Small intestine (tissue), 7 donors: ENCODE measurements at regions not wholly inside any gene's neighbourhood (a gene's known extent, or its start where the extent isn't known, plus 50 kb on each side); places are given as distances from the start of the nearest gene placed in this dataset.

Experiments
- DNase-seq, 2 donors: peaks; one replicate each; pipeline versions ENCODE4 v3.0.0 to v3.0.0-alpha.2; 2013
- FAIRE-seq: peaks from 2 replicates; lab custom pipeline; 2012; peaks lifted over from hg19 to GRCh38; lab: Jason Lieb, UNC
- H3K27ac ChIP-seq, 3 donors: one replicate each; pipeline ENCODE4 v1.5.1; 2013; ENCODE audit warnings: low read length in 2 of 3, mild to moderate bottlenecking in 2 of 3, control low read depth in 1 of 3, inconsistent platforms in 1 of 3, low read depth in 1 of 3, moderate library complexity in 1 of 3
- H3K27me3 ChIP-seq, 3 donors: one replicate each; pipeline ENCODE4 v1.6.1; 2013; ENCODE audit warnings: low read length in 3 of 3, inconsistent platforms in 1 of 3; ENCODE audit not compliant: control insufficient read depth in 3 of 3, insufficient read depth in 3 of 3
- H3K36me3 ChIP-seq, 3 donors: one replicate each; pipeline ENCODE4 v1.6.1; 2013; ENCODE audit warnings: low read length in 3 of 3, inconsistent platforms in 1 of 3, low read depth in 1 of 3, mild to moderate bottlenecking in 1 of 3, moderate library complexity in 1 of 3; ENCODE audit not compliant: control insufficient read depth in 3 of 3, insufficient read depth in 2 of 3
- H3K4me1 ChIP-seq, 3 donors: one replicate each; pipeline ENCODE4 v1.6.1; 2013; ENCODE audit warnings: low read length in 2 of 3, inconsistent platforms in 1 of 3, low read depth in 1 of 3, mild to moderate bottlenecking in 1 of 3, moderate library complexity in 1 of 3; ENCODE audit not compliant: control insufficient read depth in 3 of 3, insufficient read depth in 2 of 3
- H3K4me3 ChIP-seq, 3 donors: one replicate each; pipeline ENCODE4 v1.5.1; 2013; ENCODE audit warnings: low read length in 3 of 3, control low read depth in 1 of 3, inconsistent platforms in 1 of 3, low read depth in 1 of 3, mild to moderate bottlenecking in 1 of 3, moderate library complexity in 1 of 3
- H3K9me3 ChIP-seq, 2 donors: one replicate each; pipeline ENCODE4 v1.6.1; 2013; ENCODE audit warnings: low read depth in 1 of 2, low read length in 1 of 2; ENCODE audit not compliant: control insufficient read depth in 2 of 2, insufficient read depth in 1 of 2
- WGBS, 3 donors: extraction: QIAGEN DNeasy Blood & Tissue Kit; methylation state at CpG; one replicate each; pipeline ENCODE4 v1.1.7; 2013; 5-methylcytosine and 5-hydroxymethylcytosine counted together
- donor health status: healthy with polysubstance abuse.
- donor health status: control.
- donor health status: control.
- donor health status: Bipolar disorder and iron deficiency.
- donor health status: healthy.

DNA sequence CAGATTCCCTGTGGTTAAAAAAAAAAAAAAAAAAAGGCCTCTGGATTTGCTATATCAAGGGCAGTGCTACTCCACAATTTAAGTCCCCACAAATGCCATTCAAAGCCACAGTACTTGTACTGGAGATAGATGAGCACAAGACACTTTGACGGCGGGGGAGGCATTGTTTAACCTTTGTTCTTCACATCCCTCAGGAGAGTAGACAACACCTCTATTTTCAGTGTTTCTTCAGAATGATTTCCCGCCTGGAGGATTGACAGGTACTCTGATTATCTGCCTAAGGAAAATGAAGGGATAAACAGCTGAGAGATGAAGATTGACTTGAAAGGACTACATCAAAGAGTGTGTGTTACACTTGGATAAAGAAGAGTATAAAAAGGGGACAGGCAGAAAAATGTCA, 58.7 kb downstream of the OTOL1 start:
- Histone ChIP-seq H3K27ac (no peak overlapping the region), H3K9me3 (no peaks in the 10 kb centered on the region), H3K27me3 (peaks cover 0 to 4% (median 0%) of the 10 kb centered on the region in 3 donors), H3K4me1 (no peaks in the 10 kb centered on the region), H3K4me3 (no peak overlapping the region), H3K36me3 (no peaks in the 10 kb centered on the region)
- no peak for DNase-seq
- 47 to 80% (median 62%) methylated on average over 3 of the region's 3 CpGs for WGBS, 3 donors
- no peak for FAIRE-seq

DNA sequence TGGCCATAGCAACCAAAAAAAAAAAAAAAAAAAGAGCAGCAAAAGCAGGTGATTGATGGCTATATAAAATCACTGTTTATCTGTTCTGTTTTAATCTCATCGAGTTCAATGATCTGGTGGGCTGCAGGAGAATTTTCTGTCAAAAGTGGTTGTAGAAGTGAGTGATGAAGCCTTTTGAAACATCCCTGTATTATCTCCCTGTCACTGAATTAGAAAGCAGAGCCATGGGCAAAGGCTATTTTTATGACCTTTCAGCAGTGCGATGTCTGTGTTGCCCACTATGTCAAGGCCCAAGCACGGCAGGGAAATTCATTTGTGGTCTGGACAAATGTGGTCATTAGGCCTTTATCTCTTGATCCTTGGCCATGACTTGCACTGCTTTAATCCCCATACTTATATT, 59.9 kb downstream of the OTOL1 start:
- Histone ChIP-seq H3K9me3 (no peaks in the 10 kb centered on the region), H3K27ac (no peak overlapping the region), H3K4me1 (no peaks in the 10 kb centered on the region), H3K4me3 (no peak overlapping the region), H3K36me3 (no peaks in the 10 kb centered on the region), H3K27me3 (peaks cover 0 to 4% (median 0%) of the 10 kb centered on the region in 3 donors)
- FAIRE-seq (no peak), DNase-seq (no peak)
- 31 to 52% (median 40%) methylated on average over 3 of the region's 3 CpGs for WGBS, 3 donors

DNA sequence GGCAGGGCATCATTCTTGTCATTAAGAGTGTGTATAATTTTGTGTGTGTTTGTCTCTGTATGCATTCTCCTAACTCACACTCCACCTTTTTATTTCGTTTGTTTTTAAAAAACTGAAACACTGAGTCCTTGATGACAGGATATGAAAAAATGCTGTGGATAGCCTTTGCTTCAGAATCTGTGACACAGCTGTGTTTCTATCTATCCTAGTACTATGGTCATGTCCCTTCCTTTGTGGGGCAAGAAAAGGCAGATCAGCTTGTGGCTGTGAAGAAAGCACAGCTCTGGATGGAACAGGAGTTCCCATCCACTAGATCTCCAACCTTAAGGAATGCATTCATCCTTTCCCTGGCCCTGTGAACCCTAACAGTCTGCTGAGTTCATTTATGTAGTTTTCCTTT, 60.3 kb downstream of the OTOL1 start:
- no peaks in the 10 kb centered on the region for H3K9me3 ChIP-seq
- H3K4me1 ChIP-seq = no peaks in the 10 kb centered on the region
- no peaks in the 10 kb centered on the region for H3K36me3 ChIP-seq
- peaks cover 0 to 4% (median 0%) of the 10 kb centered on the region in 3 donors for H3K27me3 ChIP-seq
- no peak overlapping the region for H3K4me3 ChIP-seq
- no peak for FAIRE-seq
- no peak overlapping the region for H3K27ac ChIP-seq
- 13 to 30% (median 21%) methylated on average over 1 of the region's 1 CpG for WGBS, 3 donors
- no peak for DNase-seq

DNA sequence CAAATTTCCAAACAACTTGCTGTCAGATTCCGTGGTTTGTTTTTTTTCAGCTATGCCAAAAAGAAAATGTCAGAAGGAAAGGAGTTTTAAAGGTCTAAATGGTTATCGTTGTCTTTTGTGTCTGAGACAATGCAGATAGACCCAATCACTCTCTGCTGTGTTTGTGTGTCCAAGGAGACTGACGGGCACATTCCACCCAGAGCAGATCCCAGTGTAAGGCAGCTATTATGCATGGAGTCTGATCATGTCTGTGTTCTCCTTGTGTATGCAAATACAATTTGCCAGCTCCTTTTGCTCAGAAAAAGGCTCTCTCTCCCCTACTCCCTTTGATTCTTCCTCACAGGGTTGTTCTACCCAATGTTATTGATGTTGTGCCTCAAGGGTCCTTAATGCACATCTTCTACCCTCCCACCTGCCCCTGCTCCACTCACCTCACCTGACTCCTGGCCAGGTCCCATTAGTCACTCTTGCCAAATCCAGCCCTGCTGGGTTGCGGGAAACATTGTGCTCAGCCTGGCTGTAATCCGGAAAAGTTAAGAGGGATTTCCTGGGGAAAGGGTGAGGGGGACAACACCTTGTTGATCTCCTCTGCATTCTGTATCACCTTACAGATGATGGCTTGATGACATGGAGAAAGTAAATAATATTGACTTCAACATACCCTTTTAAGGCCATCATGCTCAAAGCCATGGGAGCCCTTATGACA, 61.0 kb downstream of the OTOL1 start:
- DNase-seq (no peak), FAIRE-seq (no peak)
- H3K27ac ChIP-seq = no peak overlapping the region
- 53 to 71% (median 64%) methylated on average over 5 of the region's 5 CpGs for WGBS, 3 donors
- no peaks in the 10 kb centered on the region for H3K9me3 ChIP-seq
- peaks cover 0 to 4% (median 0%) of the 10 kb centered on the region in 3 donors for H3K27me3 ChIP-seq
- no peaks in the 10 kb centered on the region for H3K4me1 ChIP-seq
- no peak overlapping the region for H3K4me3 ChIP-seq
- H3K36me3 ChIP-seq = no peaks in the 10 kb centered on the region

DNA sequence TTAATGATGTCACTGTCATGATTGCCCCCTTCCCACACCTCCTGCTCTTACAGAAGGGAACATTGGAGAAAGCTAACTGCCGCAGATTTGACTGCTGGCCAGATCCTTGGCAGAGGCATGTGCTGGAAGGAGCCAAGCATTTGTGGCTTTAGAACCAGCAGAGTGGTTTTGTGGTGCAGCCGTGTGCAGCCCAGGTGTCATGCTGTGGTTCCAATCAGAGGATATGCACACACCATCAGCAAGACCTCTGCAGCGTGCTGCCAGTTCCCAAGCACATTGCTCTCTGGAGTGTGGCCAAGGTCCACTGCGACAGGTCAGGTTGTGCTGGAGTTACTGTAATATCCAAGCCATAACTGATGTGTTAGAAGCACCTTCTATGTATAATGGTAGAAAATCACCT, 61.6 kb downstream of the OTOL1 start:
- FAIRE-seq = no peak
- no peaks in the 10 kb centered on the region for H3K4me1 ChIP-seq
- WGBS, 3 donors = 30 to 47% (median 38%) methylated on average over 4 of the region's 4 CpGs
- no peaks in the 10 kb centered on the region for H3K36me3 ChIP-seq
- no peaks in the 10 kb centered on the region for H3K9me3 ChIP-seq
- peaks cover 0 to under 1% (median 0%) of the 10 kb centered on the region in 3 donors for H3K27me3 ChIP-seq
- DNase-seq = no peak
- H3K27ac ChIP-seq = no peak overlapping the region
- H3K4me3 ChIP-seq = no peak overlapping the region

DNA sequence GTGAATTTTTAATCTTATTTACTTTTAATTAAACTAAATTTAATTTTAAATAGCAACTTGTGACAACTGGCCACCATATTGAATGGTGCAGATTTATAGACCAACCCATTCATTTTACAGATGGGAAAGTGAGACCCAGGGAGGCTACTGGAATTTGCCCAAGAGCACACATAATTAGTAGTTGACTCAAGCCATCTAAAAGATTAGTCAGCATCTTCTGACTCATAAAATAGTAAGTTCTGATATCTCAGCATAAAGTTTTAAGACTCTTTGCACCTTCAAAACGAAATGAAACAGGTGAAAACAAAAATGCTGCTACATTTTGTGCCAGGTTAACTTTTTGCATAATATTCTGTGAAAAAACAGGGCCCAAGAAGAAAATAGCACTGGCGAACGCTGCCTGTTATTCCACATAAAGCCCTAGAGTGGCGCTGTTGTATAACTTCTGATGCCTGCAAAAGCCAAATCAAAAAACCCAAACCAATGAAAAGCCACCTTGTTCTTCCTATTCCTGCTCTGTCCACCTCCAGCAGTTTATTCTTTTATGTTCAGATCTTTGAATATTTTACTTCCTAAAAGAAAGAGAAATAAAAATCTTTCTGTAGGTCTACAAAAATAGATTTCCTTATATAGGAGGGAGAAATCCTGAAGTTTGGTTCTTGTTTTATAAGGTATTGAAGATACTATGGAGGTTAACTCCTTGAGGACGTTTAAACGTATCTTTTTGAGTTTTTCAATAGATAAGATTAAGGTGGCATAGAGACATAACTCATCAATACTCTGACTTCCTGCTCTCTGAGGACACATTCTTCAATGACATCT, 62.8 kb downstream of the OTOL1 start:
- FAIRE-seq (no peak), DNase-seq (peak; percentile 2 to 26)
- H3K27ac ChIP-seq = no peak overlapping the region
- H3K27me3 ChIP-seq = no peaks in the 10 kb centered on the region
- 9 to 23% (median 12%) methylated on average over 6 of the region's 6 CpGs for WGBS, 3 donors
- H3K36me3 ChIP-seq = no peaks in the 10 kb centered on the region
- no peaks in the 10 kb centered on the region for H3K9me3 ChIP-seq
- no peaks in the 10 kb centered on the region for H3K4me1 ChIP-seq
- H3K4me3 ChIP-seq = no peak overlapping the region

DNA sequence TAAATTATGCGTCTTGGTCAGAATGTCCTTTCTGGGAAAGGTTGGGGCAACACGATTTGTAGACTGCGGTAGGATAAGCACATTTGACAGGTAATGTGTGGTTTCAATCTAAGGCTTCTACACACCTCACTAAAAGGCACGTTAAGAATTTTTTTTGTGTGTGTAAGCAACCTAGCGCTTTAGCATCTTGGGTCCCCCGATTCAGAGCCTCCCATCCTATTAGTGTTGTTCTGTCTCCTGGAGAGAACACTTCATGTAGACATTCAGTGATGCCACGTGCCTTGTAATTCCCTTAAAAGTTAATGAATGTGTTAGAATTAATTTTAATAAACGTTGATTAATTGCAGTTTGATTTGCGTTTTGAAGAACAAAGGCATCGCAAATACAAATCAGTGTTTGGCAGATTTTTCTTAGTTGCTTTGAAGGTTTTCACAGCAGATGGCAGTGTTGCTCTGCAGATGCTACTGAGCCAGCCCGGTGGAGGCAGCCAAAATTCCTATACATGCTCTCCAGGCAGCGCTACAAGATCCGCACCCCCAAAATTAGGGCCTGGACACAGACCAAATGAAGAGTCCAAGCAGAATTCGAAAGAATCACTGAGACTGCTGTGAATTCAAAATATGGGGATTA, 63.5 kb downstream of the OTOL1 start:
- H3K27ac ChIP-seq = no peak overlapping the region
- no peaks in the 10 kb centered on the region for H3K27me3 ChIP-seq
- peak in 1 of 2 donors; percentile 42 for DNase-seq
- no peak overlapping the region for H3K4me3 ChIP-seq
- H3K4me1 ChIP-seq = no peaks in the 10 kb centered on the region
- H3K36me3 ChIP-seq = no peaks in the 10 kb centered on the region
- 31 to 35% (median 33%) methylated on average over 14 of the region's 14 CpGs for WGBS, 3 donors
- no peaks in the 10 kb centered on the region for H3K9me3 ChIP-seq
- FAIRE-seq = no peak

DNA sequence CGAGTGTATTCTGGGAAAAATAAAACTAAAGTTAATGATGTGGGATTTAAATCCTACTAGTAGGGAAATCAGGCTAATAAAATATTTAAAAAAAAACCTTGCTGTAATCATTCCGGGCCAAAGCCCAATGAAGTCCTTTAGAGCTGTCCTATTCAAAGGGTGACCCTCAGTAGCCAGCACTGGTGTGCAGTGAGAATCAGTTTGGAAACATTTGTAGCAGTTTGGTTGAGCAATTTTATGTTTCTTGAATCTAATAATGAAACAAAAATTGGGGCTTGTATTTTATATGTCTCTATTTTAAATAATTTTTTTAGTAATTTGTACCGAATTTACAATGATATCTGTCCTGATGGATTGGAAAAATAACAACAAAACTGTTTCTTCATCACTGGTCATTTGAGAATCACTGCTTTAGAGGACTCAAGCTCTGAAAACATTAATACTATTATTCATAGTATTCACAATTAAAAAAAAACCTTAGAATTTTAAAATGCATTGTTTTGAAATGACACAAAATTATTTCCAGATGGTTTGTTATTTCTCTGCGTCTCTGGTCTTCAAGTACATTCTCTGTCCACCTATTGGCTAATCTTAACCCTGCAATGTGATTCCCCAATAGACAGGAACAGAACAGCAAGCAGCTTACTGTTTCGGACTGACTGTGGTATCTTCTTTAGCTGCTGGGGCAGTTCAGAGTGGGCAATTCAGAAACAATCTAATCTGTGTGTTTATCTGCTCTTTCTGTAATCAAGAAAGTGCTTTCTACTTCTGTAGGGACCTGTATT, 71.2 kb downstream of the OTOL1 start:
- no peak overlapping the region for H3K4me3 ChIP-seq
- WGBS, 3 donors = 59 to 61% (median 59%) methylated on average over 5 of the region's 5 CpGs
- H3K36me3 ChIP-seq = no peaks in the 10 kb centered on the region
- H3K27me3 ChIP-seq = no peaks in the 10 kb centered on the region
- FAIRE-seq (no peak), DNase-seq (no peak)
- no peaks in the 10 kb centered on the region for H3K9me3 ChIP-seq
- no peak overlapping the region for H3K27ac ChIP-seq
- no peaks in the 10 kb centered on the region for H3K4me1 ChIP-seq
